DND-41 (cell line): ENCODE measurements at regions not wholly inside any gene's neighbourhood (a gene's known extent, or its start where the extent isn't known, plus 50 kb on each side); places are given as distances from the start of the nearest gene placed in this dataset.

Experiments used
- ATAC-seq: fragments of 200-7000 bp; cut with Tn5 transposase; 3 replicates; pipeline ENCODE4 v1.9.1; 2021; ENCODE audit warnings: low read depth; ENCODE audit not compliant: insufficient read depth
- DNase-seq: peaks from one replicate; pipeline ENCODE4 v3.0.0-alpha.2; 2020
- H2AFZ ChIP-seq: 2 replicates; pipeline ENCODE4 v1.6.0; 2012; ENCODE audit warnings: low read depth, low read length
- H3K27ac ChIP-seq: 2 replicates; pipeline ENCODE4 v1.5.1; 2012; ENCODE audit warnings: low read length, inconsistent platforms
- H3K27me3 ChIP-seq: fragments of 200-600 bp; sonication (generic); 2 replicates; pipeline ENCODE4 v1.6.0; 2012; ENCODE audit warnings: low read length, mild to moderate bottlenecking, inconsistent platforms; ENCODE audit not compliant: insufficient read depth, poor library complexity
- H3K36me3 ChIP-seq: 2 replicates; pipeline ENCODE4 v1.5.1; 2012; ENCODE audit warnings: low read length, inconsistent platforms; ENCODE audit not compliant: insufficient read depth
- H3K4me1 ChIP-seq: 2 replicates; pipeline ENCODE4 v1.5.1; 2012; ENCODE audit warnings: mild to moderate bottlenecking, low read length; ENCODE audit not compliant: insufficient read depth
- H3K4me2 ChIP-seq: 2 replicates; pipeline ENCODE4 v1.6.0; 2012; ENCODE audit warnings: mild to moderate bottlenecking, moderate library complexity, low read length, inconsistent platforms; ENCODE audit not compliant: insufficient read depth
- H3K4me3 ChIP-seq, 2 experiments: fragments of 200-600 bp in 1 of 2; shearing (Covaris generic) in 1 of 2; 2 replicates each; pipeline ENCODE4 v1.5.1; 2012 to 2016; ENCODE audit warnings: inconsistent platforms in 2 of 2, low read length in 2 of 2, mild to moderate bottlenecking in 2 of 2, low read depth in 1 of 2, moderate library complexity in 1 of 2
- H3K79me2 ChIP-seq: 2 replicates; pipeline ENCODE4 v1.6.0; 2012; ENCODE audit warnings: low read length, inconsistent platforms; ENCODE audit not compliant: insufficient read depth
- H3K9ac ChIP-seq: 2 replicates; pipeline ENCODE4 v1.6.0; 2012; ENCODE audit warnings: low read depth, mild to moderate bottlenecking, inconsistent platforms, low read length, moderate library complexity
- H3K9me3 ChIP-seq: 2 replicates; pipeline ENCODE4 v1.5.1; 2012; ENCODE audit warnings: low read length, moderate library complexity, mild to moderate bottlenecking, inconsistent platforms; ENCODE audit not compliant: insufficient read depth, severe bottlenecking
- H4K20me1 ChIP-seq: 2 replicates; pipeline ENCODE4 v1.6.0; 2012; ENCODE audit warnings: low read length; ENCODE audit not compliant: insufficient read depth
- CTCF ChIP-seq: IDR thresholded peaks from 2 replicates; pipeline ENCODE4 v1.5.1; 2012; ENCODE audit warnings: borderline replicate concordance, low read length, moderate library complexity, mild to moderate bottlenecking; ENCODE audit not compliant: poor library complexity, severe bottlenecking; ENCODE audit errors: extremely low read depth
- EZH2 ChIP-seq: IDR thresholded peaks from 3 replicates; pipeline ENCODE4 v1.6.1; 2012; ENCODE audit warnings: borderline replicate concordance, low read depth, mild to moderate bottlenecking, moderate library complexity, low read length, inconsistent platforms; ENCODE audit not compliant: severe bottlenecking

GRCh38 chr1:29453502-29454240 lies 217.3 kb downstream of the PTPRU start:
- H2AFZ ChIP-seq: 0 out of 2 replicates have a peak overlapping the region, but pooled peaks have one; percentile 44
- DNase-seq (peak; percentile 41), ATAC-seq (peak; percentile 77)
- no peaks in the 10 kb centered on the region for H3K36me3 ChIP-seq
- no peak overlapping the region for H3K4me2 ChIP-seq
- H3K4me3 ChIP-seq: no peak overlapping the region
- 0 out of 2 replicates have a peak, but pooled peaks cover 4% of the 10 kb centered on the region for H4K20me1 ChIP-seq
- H3K27me3 ChIP-seq: peaks cover 5% of the 10 kb centered on the region
- TF ChIP-seq CTCF: peak; percentile 65
- TF ChIP-seq EZH2: no peak
- no peak overlapping the region for H3K27ac ChIP-seq
- no peaks in the 10 kb centered on the region for H3K9me3 ChIP-seq
- H3K79me2 ChIP-seq: no peaks in the 10 kb centered on the region
- no peak overlapping the region for H3K9ac ChIP-seq
- no peaks in the 10 kb centered on the region for H3K4me1 ChIP-seq

GRCh38 chr1:29452463-29453230 lies 216.3 kb downstream of the PTPRU start:
- no peak overlapping the region for H3K4me2 ChIP-seq
- DNase-seq (no peak), ATAC-seq (no peak)
- TF ChIP-seq CTCF: no peak
- no peak for TF ChIP-seq EZH2
- H2AFZ ChIP-seq: no peak overlapping the region
- H3K4me3 ChIP-seq: no peak overlapping the region
- H3K27ac ChIP-seq: no peak overlapping the region
- 0 out of 2 replicates have a peak, but pooled peaks cover 4% of the 10 kb centered on the region for H4K20me1 ChIP-seq
- no peaks in the 10 kb centered on the region for H3K79me2 ChIP-seq
- H3K9ac ChIP-seq: no peak overlapping the region
- H3K36me3 ChIP-seq: no peaks in the 10 kb centered on the region
- no peaks in the 10 kb centered on the region for H3K9me3 ChIP-seq
- peaks cover 2% of the 10 kb centered on the region for H3K27me3 ChIP-seq
- no peaks in the 10 kb centered on the region for H3K4me1 ChIP-seq

GRCh38 chr1:29451368-29451892 lies 215.1 kb downstream of the PTPRU start:
- Histone ChIP-seq H3K9ac (no peak overlapping the region), H3K4me2 (no peak overlapping the region), H2AFZ (no peak overlapping the region), H3K36me3 (no peaks in the 10 kb centered on the region), H3K4me3 (no peak overlapping the region), H3K27me3 (peaks cover 2% of the 10 kb centered on the region), H3K27ac (no peak overlapping the region), H4K20me1 (0 out of 2 replicates have a peak, but pooled peaks cover 4% of the 10 kb centered on the region), H3K79me2 (no peaks in the 10 kb centered on the region), H3K4me1 (no peaks in the 10 kb centered on the region), H3K9me3 (no peaks in the 10 kb centered on the region)
- ATAC-seq (no peak), DNase-seq (no peak)
- TF ChIP-seq EZH2 (no peak), CTCF (no peak)
